ENCODE measurements at regions not wholly inside any gene's neighbourhood (a gene's known extent, or its start where the extent isn't known, plus 50 kb on each side); places are given as distances from the start of the nearest gene placed in this dataset.

DNA sequence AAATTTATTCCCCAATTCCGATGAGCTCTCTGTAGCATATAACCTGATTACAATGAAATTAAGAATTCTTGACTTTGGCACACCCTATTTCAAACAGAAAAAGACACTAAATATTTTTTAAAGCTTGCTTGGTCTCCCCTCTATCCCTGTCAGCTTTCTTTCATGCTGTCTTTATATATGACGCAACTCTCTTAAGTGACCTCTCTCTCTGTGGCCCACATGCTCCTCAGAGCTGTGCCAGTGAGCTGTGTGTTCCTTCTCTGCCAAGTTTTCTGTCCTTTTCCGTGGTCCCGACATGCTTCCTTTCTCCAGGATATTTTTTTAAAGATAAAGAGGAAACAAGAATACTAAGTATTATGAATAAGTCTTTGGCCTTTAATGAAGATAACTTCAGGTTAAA lies 484.0 kb downstream of the ETNK1 start:
- Mint-ChIP-seq H3K4me3 (ENCODE audit: unreplicated experiment) (no peak overlapping the region), H3K27me3 (ENCODE audit: low read depth) (no peaks in the 10 kb centered on the region), H3K4me1 (ENCODE audit: low read depth) (peaks cover 8% of the 10 kb centered on the region), H3K9me3 (ENCODE audit: low read depth) (no peaks in the 10 kb centered on the region), H3K36me3 (ENCODE audit: low read depth) (no peaks in the 10 kb centered on the region), H3K27ac (ENCODE audit: unreplicated experiment) (no peak overlapping the region)
- TF ChIP-seq, protein P1, sequence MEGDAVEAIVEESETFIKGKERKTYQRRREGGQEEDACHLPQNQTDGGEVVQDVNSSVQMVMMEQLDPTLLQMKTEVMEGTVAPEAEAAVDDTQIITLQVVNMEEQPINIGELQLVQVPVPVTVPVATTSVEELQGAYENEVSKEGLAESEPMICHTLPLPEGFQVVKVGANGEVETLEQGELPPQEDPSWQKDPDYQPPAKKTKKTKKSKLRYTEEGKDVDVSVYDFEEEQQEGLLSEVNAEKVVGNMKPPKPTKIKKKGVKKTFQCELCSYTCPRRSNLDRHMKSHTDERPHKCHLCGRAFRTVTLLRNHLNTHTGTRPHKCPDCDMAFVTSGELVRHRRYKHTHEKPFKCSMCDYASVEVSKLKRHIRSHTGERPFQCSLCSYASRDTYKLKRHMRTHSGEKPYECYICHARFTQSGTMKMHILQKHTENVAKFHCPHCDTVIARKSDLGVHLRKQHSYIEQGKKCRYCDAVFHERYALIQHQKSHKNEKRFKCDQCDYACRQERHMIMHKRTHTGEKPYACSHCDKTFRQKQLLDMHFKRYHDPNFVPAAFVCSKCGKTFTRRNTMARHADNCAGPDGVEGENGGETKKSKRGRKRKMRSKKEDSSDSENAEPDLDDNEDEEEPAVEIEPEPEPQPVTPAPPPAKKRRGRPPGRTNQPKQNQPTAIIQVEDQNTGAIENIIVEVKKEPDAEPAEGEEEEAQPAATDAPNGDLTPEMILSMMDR (IDR thresholded peaks at IDR 0.05) = no peak
- no peak for DNase-seq (ENCODE audit: low spot score)

DNA sequence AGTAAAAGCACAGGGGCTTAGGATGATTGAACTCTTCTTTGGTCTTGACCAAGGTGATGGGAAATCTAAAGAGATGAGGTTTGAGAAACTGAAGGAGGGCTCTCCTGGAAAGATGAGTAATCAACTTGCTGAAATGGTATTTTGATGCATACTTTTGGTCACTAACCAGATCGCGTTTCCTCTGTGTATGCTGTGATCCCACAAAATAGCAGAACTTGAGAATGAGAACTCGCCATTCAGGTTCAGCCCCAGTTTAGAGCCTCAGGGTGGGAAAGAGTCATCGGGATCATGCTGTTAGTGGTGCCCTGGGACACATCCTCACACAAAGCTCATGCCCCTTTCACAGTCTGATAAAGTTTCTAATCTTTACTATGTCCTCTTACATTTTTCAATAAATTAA lies 488.8 kb downstream of the ETNK1 start:
- TF ChIP-seq, protein P1 (IDR thresholded peaks at IDR 0.05) = no peak
- no peak overlapping the region for H3K4me3 Mint-ChIP-seq (ENCODE audit: unreplicated experiment)
- peaks cover 8% of the 10 kb centered on the region for H3K4me1 Mint-ChIP-seq (ENCODE audit: low read depth)
- no peak for DNase-seq (ENCODE audit: low spot score)
- no peaks in the 10 kb centered on the region for H3K9me3 Mint-ChIP-seq (ENCODE audit: low read depth)
- H3K27me3 Mint-ChIP-seq (ENCODE audit: low read depth) = no peaks in the 10 kb centered on the region
- H3K27ac Mint-ChIP-seq (ENCODE audit: unreplicated experiment) = no peak overlapping the region
- H3K36me3 Mint-ChIP-seq (ENCODE audit: low read depth) = no peaks in the 10 kb centered on the region

DNA sequence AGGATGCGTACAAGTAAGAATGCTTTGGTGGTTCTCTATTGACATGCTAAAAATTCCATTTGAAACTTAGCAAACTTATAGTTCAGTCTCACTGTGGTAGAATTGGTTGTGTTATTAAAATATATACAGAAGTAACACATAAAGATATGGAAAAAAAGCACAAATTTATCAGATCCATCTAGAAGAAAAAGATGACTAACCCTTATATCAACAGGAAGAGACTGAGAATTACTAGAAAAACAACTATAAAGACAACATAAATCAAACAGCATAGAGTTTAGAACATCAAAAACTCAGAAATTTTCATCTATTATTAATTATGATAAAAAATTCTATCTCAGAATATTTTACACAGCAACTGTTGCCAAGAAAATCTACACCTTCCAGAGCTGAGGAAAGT lies 491.0 kb downstream of the ETNK1 start:
- Mint-ChIP-seq H3K27ac (ENCODE audit: unreplicated experiment) (no peak overlapping the region), H3K4me1 (ENCODE audit: low read depth) (peaks cover 4% of the 10 kb centered on the region), H3K27me3 (ENCODE audit: low read depth) (no peaks in the 10 kb centered on the region), H3K36me3 (ENCODE audit: low read depth) (no peaks in the 10 kb centered on the region), H3K9me3 (ENCODE audit: low read depth) (no peaks in the 10 kb centered on the region), H3K4me3 (ENCODE audit: unreplicated experiment) (no peak overlapping the region)
- no peak for DNase-seq (ENCODE audit: low spot score)
- TF ChIP-seq, protein P1 (IDR thresholded peaks at IDR 0.05) = no peak

DNA sequence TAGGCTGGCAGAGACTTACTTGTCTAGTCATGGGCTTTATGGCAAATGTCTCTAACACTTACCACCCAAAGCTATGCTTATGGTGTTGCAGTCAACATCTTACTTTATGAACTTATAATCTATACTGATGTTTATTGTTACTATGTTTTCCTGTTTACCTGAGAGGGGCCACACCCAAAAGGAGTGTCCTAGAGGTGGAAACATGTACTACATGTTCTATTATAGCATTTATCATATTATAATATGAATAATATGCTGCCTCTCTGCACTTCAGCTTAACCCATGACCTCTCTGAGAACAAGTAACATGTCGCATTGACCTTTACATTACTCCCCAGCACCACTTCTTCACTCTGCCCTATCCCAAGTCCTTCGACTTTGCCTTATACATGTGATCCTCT lies 501.8 kb downstream of the ETNK1 start:
- TF ChIP-seq, protein P1 (IDR thresholded peaks at IDR 0.05) = no peak
- no peak for DNase-seq (ENCODE audit: low spot score)

DNA sequence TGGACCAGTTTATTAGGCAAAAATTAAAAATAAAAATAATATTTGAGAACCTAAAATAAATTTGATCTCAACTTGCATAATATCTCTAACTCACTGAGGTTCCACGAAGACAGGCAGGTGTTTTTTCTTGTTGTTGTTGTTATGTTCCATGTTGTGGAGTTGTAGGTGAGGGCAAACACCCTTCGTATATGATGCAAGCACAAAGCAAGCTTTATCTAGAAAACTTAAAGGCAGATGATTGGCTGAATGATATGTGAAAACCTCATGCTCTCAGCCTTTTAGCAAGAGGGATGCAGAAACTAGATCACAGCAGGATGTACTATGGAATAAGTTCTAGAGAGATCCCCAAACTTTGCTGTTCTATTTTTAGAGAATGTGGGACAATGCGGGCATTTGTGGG lies 502.7 kb downstream of the ETNK1 start:
- no peaks in the 10 kb centered on the region for H3K9me3 Mint-ChIP-seq (ENCODE audit: low read depth)
- no peaks in the 10 kb centered on the region for H3K27me3 Mint-ChIP-seq (ENCODE audit: low read depth)
- no peak for DNase-seq (ENCODE audit: low spot score)
- TF ChIP-seq, protein P1 (IDR thresholded peaks at IDR 0.05) = no peak
- no peak overlapping the region for H3K27ac Mint-ChIP-seq (ENCODE audit: unreplicated experiment)
- H3K4me1 Mint-ChIP-seq (ENCODE audit: low read depth) = no peaks in the 10 kb centered on the region
- no peaks in the 10 kb centered on the region for H3K36me3 Mint-ChIP-seq (ENCODE audit: low read depth)
- H3K4me3 Mint-ChIP-seq (ENCODE audit: unreplicated experiment) = no peak overlapping the region

More for the DNA sequence above, 501.8 kb downstream of the ETNK1 start:
- H3K9me3 Mint-ChIP-seq (ENCODE audit: low read depth) = no peaks in the 10 kb centered on the region
- H3K4me3 Mint-ChIP-seq (ENCODE audit: unreplicated experiment) = no peak overlapping the region
- no peak overlapping the region for H3K27ac Mint-ChIP-seq (ENCODE audit: unreplicated experiment)
- no peaks in the 10 kb centered on the region for H3K4me1 Mint-ChIP-seq (ENCODE audit: low read depth)
- no peaks in the 10 kb centered on the region for H3K36me3 Mint-ChIP-seq (ENCODE audit: low read depth)
- no peaks in the 10 kb centered on the region for H3K27me3 Mint-ChIP-seq (ENCODE audit: low read depth)

Measured in chondrocyte (in vitro differentiated cells).